A549 (cell line): ENCODE measurements at regions not wholly inside any gene's neighbourhood (a gene's known extent, or its start where the extent isn't known, plus 50 kb on each side); places are given as distances from the start of the nearest gene placed in this dataset.

ENCODE experiments used
- CHD2 ChIP-seq: fragments of 150-350 bp; IDR thresholded peaks from 2 replicates; pipeline ENCODE4 v1.6.1; 2014; ENCODE audit warnings: low read length; ENCODE audit not compliant: partially characterized antibody
- EP300 ChIP-seq, 2 experiments: fragments of >200 bp; sonication (Bioruptor Twin); formaldehyde crosslinking; IDR thresholded peaks; 2 replicates in 1 of 2; 3 replicates in 1 of 2; pipeline ENCODE4 v1.6.1; 2016 to 2017
- ZFP36 ChIP-seq: fragments of 450-650 bp; IDR thresholded peaks from 2 replicates; pipeline ENCODE4 v1.6.1; 2014; ENCODE audit warnings: borderline replicate concordance; ENCODE audit not compliant: partially characterized antibody

GRCh38 chr7:109376576-109376975 lies 806.9 kb downstream of the DNAJB9 start:
- TF ChIP-seq ZFP36, result no peak
- TF ChIP-seq CHD2, result no peak
- TF ChIP-seq EP300 (IDR thresholded peaks at IDR 0.05), result no peak
